Esophagus (tissue), 2 donors: ENCODE measurements at regions not wholly inside any gene's neighbourhood (a gene's known extent, or its start where the extent isn't known, plus 50 kb on each side); places are given as distances from the start of the nearest gene placed in this dataset.

Experiments used
- H3K27ac ChIP-seq, 2 donors: one replicate each; pipeline ENCODE4 v1.5.1; 2013; ENCODE audit warnings: low read depth in 2 of 2, mild to moderate bottlenecking in 2 of 2, inconsistent platforms in 1 of 2, low read length in 1 of 2, moderate library complexity in 1 of 2
- H3K27me3 ChIP-seq, 2 donors: one replicate each; pipeline ENCODE4 v1.6.1; 2013; ENCODE audit warnings: low read length in 2 of 2, control low read depth in 1 of 2, mild to moderate bottlenecking in 1 of 2; ENCODE audit not compliant: insufficient read depth in 2 of 2, control insufficient read depth in 1 of 2
- H3K36me3 ChIP-seq, 2 donors: one replicate each; pipeline ENCODE4 v1.6.1; 2013; ENCODE audit warnings: low read length in 1 of 2; ENCODE audit not compliant: control insufficient read depth in 2 of 2, insufficient read depth in 2 of 2
- H3K4me1 ChIP-seq, 2 donors: one replicate each; pipeline ENCODE4 v1.6.1; 2013; ENCODE audit warnings: low read length in 1 of 2; ENCODE audit not compliant: control insufficient read depth in 2 of 2, insufficient read depth in 2 of 2
- H3K4me3 ChIP-seq, 2 donors: one replicate each; pipeline ENCODE4 v1.5.1; 2013; ENCODE audit warnings: low read length in 2 of 2, mild to moderate bottlenecking in 2 of 2, low read depth in 1 of 2, moderate library complexity in 1 of 2
- H3K9me3 ChIP-seq, 2 donors: one replicate each; pipeline ENCODE4 v1.6.1; 2013; ENCODE audit warnings: mild to moderate bottlenecking in 2 of 2, low read depth in 1 of 2, low read length in 1 of 2, moderate library complexity in 1 of 2; ENCODE audit not compliant: control insufficient read depth in 2 of 2, insufficient read depth in 1 of 2
- WGBS, 2 donors: extraction: QIAGEN DNeasy Blood & Tissue Kit; methylation state at CpG; one replicate each; pipeline ENCODE4 v1.1.7; 2013; 5-methylcytosine and 5-hydroxymethylcytosine counted together
- donor health status: healthy with polysubstance abuse.
- donor health status: Bipolar disorder and iron deficiency.

GRCh38 chr4:95985051-95985450 is 145.2 kb downstream of the PDHA2 start:
- no peaks in the 10 kb centered on the region for H3K4me1 ChIP-seq
- no peaks in the 10 kb centered on the region for H3K36me3 ChIP-seq
- 69 to 79% methylated on average over 4 of the region's 4 CpGs for WGBS, 2 donors
- H3K4me3 ChIP-seq, result no peak overlapping the region
- no peak overlapping the region for H3K27ac ChIP-seq
- H3K9me3 ChIP-seq, result peaks cover 10 to 13% of the 10 kb centered on the region in 2 donors
- H3K27me3 ChIP-seq, result no peaks in the 10 kb centered on the region

DNA sequence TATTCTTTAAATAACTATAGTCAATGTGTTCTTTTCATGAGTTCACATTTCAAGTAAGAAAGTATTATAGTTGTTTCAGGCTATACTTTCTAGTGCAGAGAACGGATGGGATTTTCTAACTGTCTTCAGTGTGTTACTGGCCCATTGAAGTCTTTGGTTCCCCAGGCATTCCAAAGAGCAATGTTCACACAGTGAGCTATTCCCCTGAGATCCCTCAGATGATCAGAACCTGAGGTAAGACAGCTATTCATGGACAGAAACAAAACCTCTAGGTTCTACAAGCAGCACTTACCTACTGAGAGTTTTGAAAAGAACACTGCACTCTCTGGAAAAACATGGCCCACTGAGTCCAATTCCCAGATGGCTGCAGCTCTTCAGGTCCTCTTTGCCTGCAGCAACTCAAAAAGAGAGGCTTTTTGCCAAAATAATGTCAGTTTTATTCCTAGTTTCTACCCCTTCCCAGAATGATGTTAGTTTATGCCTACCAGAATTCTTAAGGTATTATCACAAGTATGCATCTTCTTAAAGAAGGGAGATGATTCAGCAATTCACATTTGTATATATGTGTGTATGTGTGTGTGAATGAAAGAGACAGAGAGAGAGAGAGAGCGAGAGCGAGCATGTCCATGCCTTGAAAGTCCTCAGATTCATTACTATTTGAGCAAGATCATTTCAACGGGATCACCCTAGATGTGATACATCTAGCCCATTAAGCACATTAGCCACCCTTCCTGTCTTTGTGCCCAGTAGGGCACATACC is 146.1 kb downstream of the PDHA2 start:
- Histone ChIP-seq H3K36me3 (no peaks in the 10 kb centered on the region), H3K27me3 (no peaks in the 10 kb centered on the region), H3K9me3 (peaks cover 2 to 4% of the 10 kb centered on the region in 2 donors), H3K27ac (no peak overlapping the region), H3K4me3 (no peak overlapping the region), H3K4me1 (no peaks in the 10 kb centered on the region)
- WGBS, 2 donors, result 88 to 92% methylated on average over 4 of the region's 4 CpGs

DNA sequence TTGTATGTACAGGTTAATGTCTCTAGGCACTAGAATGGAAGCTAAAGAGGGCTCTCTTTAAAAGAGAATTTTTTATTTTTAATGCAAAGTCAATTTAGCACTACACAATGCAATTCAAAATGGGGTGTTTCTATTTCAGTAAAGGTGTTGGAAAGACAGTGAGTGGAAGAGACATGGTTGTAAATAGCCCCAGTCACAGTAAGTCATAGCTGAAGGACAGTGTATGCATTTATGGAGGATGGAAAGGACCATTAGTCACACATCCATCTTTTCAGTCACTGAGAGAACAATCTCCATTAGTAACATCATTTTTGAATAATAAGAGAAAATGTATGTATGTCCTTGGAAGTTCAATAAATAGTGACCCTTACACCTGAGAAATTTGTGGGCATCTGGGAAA is 148.0 kb downstream of the PDHA2 start:
- H3K9me3 ChIP-seq, result no peaks in the 10 kb centered on the region
- no peak overlapping the region for H3K27ac ChIP-seq
- H3K36me3 ChIP-seq, result no peaks in the 10 kb centered on the region
- H3K4me1 ChIP-seq, result no peaks in the 10 kb centered on the region
- no peaks in the 10 kb centered on the region for H3K27me3 ChIP-seq
- H3K4me3 ChIP-seq, result no peak overlapping the region

- WGBS, 2 donors, result 85 to 89% methylated on average over 2 of the region's 2 CpGs
- Histone ChIP-seq H3K4me1 (no peaks in the 10 kb centered on the region), H3K9me3 (peaks cover 0 to 2% of the 10 kb centered on the region in 2 donors), H3K27me3 (no peaks in the 10 kb centered on the region), H3K36me3 (no peaks in the 10 kb centered on the region), H3K4me3 (no peak overlapping the region), H3K27ac (no peak overlapping the region)
These were observed 158.4 kb downstream of the PDHA2 start for GRCh38 chr4:95998311-95998710.

DNA sequence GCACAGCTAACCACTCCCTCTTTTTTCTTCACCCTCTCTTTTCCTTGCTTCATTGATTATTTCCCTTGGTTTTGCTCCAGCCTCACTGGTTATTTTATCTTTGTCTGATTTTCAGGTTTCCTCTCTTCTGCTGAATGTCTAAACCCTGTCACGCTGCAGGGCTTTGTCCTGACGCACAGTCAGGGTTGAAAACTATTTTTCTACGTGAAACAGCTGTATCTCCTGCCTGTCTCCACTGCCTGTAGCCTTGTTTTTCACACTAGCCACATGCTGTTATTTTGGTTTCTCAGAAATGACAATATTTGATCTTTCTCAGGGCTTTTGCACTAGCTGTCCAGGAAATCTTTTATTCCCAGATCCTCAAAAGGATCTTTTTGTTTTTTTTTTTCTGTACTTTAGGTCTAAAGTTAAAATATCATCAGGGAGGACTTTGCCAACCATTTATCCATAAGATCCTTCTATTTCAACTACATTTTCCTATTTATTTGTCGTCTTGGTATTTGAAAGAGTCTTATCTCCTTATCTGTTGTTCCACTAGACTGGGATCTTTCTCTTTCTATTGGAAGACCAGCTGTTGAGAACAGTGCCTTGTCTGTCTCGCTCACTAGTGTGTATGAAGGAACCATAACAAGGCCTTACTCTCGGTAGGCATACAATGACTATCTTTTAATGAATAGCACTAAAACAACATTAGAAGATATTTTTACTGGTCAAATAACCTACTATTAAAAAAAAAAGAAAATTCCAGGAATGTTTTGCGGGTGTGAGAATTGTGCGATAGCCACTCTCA is 164.3 kb downstream of the PDHA2 start:
- no peak overlapping the region for H3K4me3 ChIP-seq
- H3K27ac ChIP-seq, result no peak overlapping the region
- no peaks in the 10 kb centered on the region for H3K36me3 ChIP-seq
- WGBS, 2 donors, result 58 to 60% methylated on average over 8 of the region's 8 CpGs
- H3K9me3 ChIP-seq, result no peaks in the 10 kb centered on the region
- H3K27me3 ChIP-seq, result no peaks in the 10 kb centered on the region
- no peaks in the 10 kb centered on the region for H3K4me1 ChIP-seq

- Histone ChIP-seq H3K27ac (no peak overlapping the region), H3K9me3 (no peaks in the 10 kb centered on the region), H3K4me1 (no peaks in the 10 kb centered on the region), H3K4me3 (no peak overlapping the region), H3K36me3 (no peaks in the 10 kb centered on the region), H3K27me3 (no peaks in the 10 kb centered on the region)
- 48 to 51% methylated on average over 1 of the region's 1 CpG for WGBS, 2 donors
These were observed 169.7 kb downstream of the PDHA2 start for GRCh38 chr4:96009427-96010119.

- Histone ChIP-seq H3K27ac (no peak overlapping the region), H3K4me1 (no peaks in the 10 kb centered on the region), H3K36me3 (no peaks in the 10 kb centered on the region), H3K9me3 (no peaks in the 10 kb centered on the region), H3K4me3 (no peak overlapping the region), H3K27me3 (no peaks in the 10 kb centered on the region)
- WGBS, 2 donors, result 71 to 78% methylated on average over 2 of the region's 2 CpGs
These were observed 172.8 kb downstream of the PDHA2 start for GRCh38 chr4:96012687-96013086.

- Histone ChIP-seq H3K27ac (no peak overlapping the region), H3K9me3 (no peaks in the 10 kb centered on the region), H3K4me3 (no peak overlapping the region), H3K4me1 (no peaks in the 10 kb centered on the region), H3K36me3 (no peaks in the 10 kb centered on the region), H3K27me3 (no peaks in the 10 kb centered on the region)
- 45 to 54% methylated on average over 4 of the region's 4 CpGs for WGBS, 2 donors
These were observed 176.9 kb downstream of the PDHA2 start for GRCh38 chr4:96016634-96017299.

- H3K9me3 ChIP-seq, result no peaks in the 10 kb centered on the region
- no peak overlapping the region for H3K4me3 ChIP-seq
- H3K27me3 ChIP-seq, result no peaks in the 10 kb centered on the region
- no peaks in the 10 kb centered on the region for H3K36me3 ChIP-seq
- WGBS, 2 donors, result 41 to 46% methylated on average over 1 of the region's 1 CpG
- H3K4me1 ChIP-seq, result no peaks in the 10 kb centered on the region
- no peak overlapping the region for H3K27ac ChIP-seq
These were observed 185.1 kb downstream of the PDHA2 start for GRCh38 chr4:96025011-96025410.
